NCI-H510A (cell line): ENCODE measurements at regions not wholly inside any gene's neighbourhood (a gene's known extent, or its start where the extent isn't known, plus 50 kb on each side); places are given as distances from the start of the nearest gene placed in this dataset.
"Not testable (repeated sequence)": the region's sequence is repeated elsewhere in the genome, so short reads cannot be mapped to it uniquely, and the experiment has no call there.

ENCODE experiments used
- DNase-seq: peaks from one replicate; lab custom pipeline; 2025; lab: John Stamatoyannopoulos, UW

- DNase-seq, result not testable (repeated sequence)
Measured at GRCh38 chr3:75446948-75447347, 217.2 kb upstream of the FRG2C start.

GRCh38 chr3:75453328-75453727 lies 210.8 kb upstream of the FRG2C start:
- DNase-seq, result peak; percentile 82

- not testable (repeated sequence) for DNase-seq
Measured at GRCh38 chr3:75453839-75454238, 210.3 kb upstream of the FRG2C start.

- not testable (repeated sequence) for DNase-seq
Measured at GRCh38 chr3:75474530-75474929, 189.6 kb upstream of the FRG2C start.

- DNase-seq, result not testable (repeated sequence)
Measured at GRCh38 chr3:75496600-75496999, 167.5 kb upstream of the FRG2C start.

- not testable (repeated sequence) for DNase-seq
Measured at GRCh38 chr3:75500357-75500756, 163.8 kb upstream of the FRG2C start.

- DNase-seq, result not testable (repeated sequence)
Measured at GRCh38 chr3:75502171-75502570, 162.0 kb upstream of the FRG2C start.

- DNase-seq, result not testable (repeated sequence)
Measured at GRCh38 chr3:75502769-75503756, 161.1 kb upstream of the FRG2C start.

- no peak for DNase-seq
Measured at GRCh38 chr3:75506603-75507002, 157.5 kb upstream of the FRG2C start.

- not testable (repeated sequence) for DNase-seq
Measured at GRCh38 chr3:75507956-75508355, 156.2 kb upstream of the FRG2C start.

- DNase-seq, result not testable (repeated sequence)
Measured at GRCh38 chr3:75527657-75528056, 136.5 kb upstream of the FRG2C start.

GRCh38 chr3:75552095-75552494 lies 112.0 kb upstream of the FRG2C start:
- DNase-seq, result not testable (repeated sequence)

GRCh38 chr3:75564427-75564826 lies 99.7 kb upstream of the FRG2C start:
- DNase-seq, result not testable (repeated sequence)

GRCh38 chr3:75572303-75572702 lies 91.8 kb upstream of the FRG2C start:
- not testable (repeated sequence) for DNase-seq

GRCh38 chr3:75579091-75579490 lies 85.0 kb upstream of the FRG2C start:
- DNase-seq, result not testable (repeated sequence)

GRCh38 chr3:75579536-75579935 lies 84.6 kb upstream of the FRG2C start:
- DNase-seq, result not testable (repeated sequence)

GRCh38 chr3:75579981-75580782 lies 83.9 kb upstream of the FRG2C start:
- not testable (repeated sequence) for DNase-seq

GRCh38 chr3:75582536-75582935 lies 81.6 kb upstream of the FRG2C start:
- DNase-seq, result not testable (repeated sequence)

- not testable (repeated sequence) for DNase-seq
Measured at GRCh38 chr3:75583116-75583515, 81.0 kb upstream of the FRG2C start.

GRCh38 chr3:75587695-75588094 lies 76.4 kb upstream of the FRG2C start:
- DNase-seq, result not testable (repeated sequence)

GRCh38 chr3:75590382-75590781 lies 73.7 kb upstream of the FRG2C start:
- DNase-seq, result not testable (repeated sequence)

- not testable (repeated sequence) for DNase-seq
Measured at GRCh38 chr3:75604286-75604934, 59.7 kb upstream of the FRG2C start.
